ENCODE measurements at regions not wholly inside any gene's neighbourhood (a gene's known extent, or its start where the extent isn't known, plus 50 kb on each side); places are given as distances from the start of the nearest gene placed in this dataset.
A peak's percentile ranks its signal among the peaks of the same experiment; 100 is the strongest.
"Not testable (repeated sequence)": the region's sequence is repeated elsewhere in the genome, so short reads cannot be mapped to it uniquely, and the experiment has no call there.

DNA sequence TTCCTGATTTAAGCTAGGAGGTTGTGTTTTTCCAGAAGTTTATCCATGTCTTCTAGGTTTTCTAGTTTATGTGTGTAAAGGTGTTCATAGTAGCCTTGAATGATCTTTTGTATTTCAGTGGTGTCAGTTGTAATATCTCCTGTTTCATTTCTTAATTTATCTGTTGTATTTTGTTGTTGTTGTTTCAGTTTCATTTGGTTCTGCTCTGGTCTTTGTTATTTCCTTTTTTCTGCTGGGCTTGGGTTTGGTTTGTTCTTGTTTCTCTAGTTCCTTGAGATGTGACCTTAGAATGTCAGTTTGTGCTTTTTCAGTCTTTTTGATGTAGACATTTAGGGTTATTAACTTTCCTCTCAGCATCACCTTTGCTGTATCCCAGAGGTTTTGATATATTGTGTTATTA, 62.8 kb downstream of the SCP2D1 start:
- DNase-seq = not testable (repeated sequence)

- no peak for DNase-seq
These were observed 65.7 kb downstream of the SCP2D1 start for GRCh38 chr20:18879262-18879661.

- DNase-seq = no peak
These were observed 73.2 kb downstream of the SCP2D1 start for GRCh38 chr20:18886756-18887155.

DNA sequence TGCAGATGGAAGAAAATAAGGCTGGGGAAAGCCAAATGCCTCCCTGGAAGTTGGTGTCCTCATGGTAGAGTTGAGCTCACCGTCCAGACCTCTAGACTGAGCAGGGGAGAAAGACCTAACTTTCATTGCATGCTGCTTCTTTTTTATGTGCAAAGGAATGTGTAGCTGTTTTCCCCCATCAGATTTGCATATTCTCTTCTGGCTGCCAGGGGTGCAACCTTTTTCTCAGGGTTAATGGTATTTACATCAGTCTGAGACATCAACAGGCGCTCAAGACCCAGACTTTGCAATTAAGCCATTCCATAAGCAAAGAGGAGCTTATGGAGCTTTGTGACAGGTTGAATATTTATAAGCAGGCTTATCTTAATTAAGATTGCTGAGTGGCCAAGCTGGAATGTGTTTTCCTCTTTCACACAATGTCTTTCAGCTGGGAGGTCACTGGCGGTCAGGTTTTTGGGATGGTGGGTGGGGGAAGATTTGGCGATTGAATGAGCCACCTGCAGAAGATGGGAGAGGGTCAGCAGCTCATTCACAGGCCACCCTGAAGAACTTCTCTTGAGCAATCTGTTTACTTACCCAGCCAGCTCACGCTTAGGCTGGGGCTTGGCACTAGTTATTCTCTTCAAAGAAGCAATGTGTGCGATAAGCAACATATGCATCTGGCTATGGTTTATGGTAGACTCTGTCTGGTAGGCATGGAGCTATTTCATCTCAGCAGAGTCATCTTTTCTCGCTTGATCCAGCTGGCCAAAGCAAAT, 88.6 kb downstream of the SCP2D1 start:
- DNase-seq = no peak

DNA sequence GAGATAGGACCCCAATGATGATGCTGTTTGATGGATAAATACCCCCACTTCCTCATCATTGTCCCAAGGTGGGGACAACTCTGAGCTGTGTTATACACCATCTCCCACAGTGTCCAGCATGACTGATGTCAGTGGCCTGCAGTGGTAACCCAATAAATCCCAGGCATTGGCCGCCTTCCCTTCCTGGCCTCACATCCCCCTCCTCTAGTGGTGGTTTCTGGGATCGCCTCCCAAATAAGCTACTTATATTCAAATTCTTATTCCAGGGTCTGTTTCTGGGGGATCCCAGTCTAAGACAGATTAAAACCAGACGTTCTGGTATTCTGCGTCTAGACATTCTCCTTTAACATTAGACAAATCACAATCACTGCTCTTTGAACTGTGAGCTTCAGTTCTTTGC, 90.6 kb downstream of the SCP2D1 start:
- no peak for DNase-seq

DNA sequence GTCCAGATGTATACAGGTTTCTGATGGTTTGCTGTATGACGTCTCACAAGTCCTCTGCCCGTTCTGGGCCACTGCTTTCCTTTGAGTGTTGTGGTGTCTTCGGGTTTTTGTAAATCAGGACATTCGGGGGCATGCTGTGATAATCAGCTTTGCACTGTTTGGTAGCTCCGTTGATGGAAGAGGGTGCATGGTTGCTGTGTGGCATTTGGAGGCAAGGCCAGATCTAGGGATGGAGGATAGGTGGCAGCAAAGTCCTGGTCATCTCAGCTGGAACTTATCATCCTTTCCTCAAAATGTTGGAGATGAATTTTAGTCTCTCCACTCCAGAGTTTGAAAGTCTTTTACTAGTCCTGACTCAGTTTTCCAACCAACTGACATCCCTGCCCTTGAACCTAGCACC, 91.0 kb downstream of the SCP2D1 start:
- DNase-seq = peak in 1 of 56 donors; percentile 6

GRCh38 chr20:18906046-18906445, 92.5 kb downstream of the SCP2D1 start:
- no peak for DNase-seq

GRCh38 chr20:18907353-18907752, 93.8 kb downstream of the SCP2D1 start:
- DNase-seq = no peak

- DNase-seq = no peak
These were observed 94.5 kb downstream of the SCP2D1 start for GRCh38 chr20:18908109-18908508.

- no peak for DNase-seq
These were observed 95.7 kb downstream of the SCP2D1 start for GRCh38 chr20:18909254-18909653.

DNA sequence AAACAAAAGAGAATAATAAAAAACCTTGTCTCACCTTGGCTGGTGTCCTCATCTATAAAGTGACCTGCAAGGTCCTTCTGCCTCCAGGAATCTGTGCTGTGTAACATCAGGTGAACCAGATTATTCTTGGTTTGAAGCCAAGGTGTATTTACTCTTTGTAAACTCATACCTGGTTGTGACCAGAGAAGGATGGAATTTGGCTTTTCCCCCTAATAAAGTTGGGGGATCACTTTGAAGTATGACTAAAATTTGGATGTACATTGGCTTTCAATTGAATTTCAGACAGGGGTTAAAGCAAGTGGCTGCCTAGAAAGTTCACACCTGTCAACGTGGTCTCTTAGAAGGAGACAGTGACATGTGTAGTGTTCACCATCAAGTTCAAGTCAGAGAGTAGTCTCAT, 100.1 kb downstream of the SCP2D1 start:
- DNase-seq = no peak

GRCh38 chr20:18914796-18915195, 101.2 kb downstream of the SCP2D1 start:
- DNase-seq = no peak

- DNase-seq = no peak
These were observed 103.5 kb downstream of the SCP2D1 start for GRCh38 chr20:18916886-18917750.

- no peak for DNase-seq
These were observed 106.4 kb downstream of the SCP2D1 start for GRCh38 chr20:18919996-18920395.

GRCh38 chr20:18921291-18921690, 107.7 kb downstream of the SCP2D1 start:
- DNase-seq = no peak

DNA sequence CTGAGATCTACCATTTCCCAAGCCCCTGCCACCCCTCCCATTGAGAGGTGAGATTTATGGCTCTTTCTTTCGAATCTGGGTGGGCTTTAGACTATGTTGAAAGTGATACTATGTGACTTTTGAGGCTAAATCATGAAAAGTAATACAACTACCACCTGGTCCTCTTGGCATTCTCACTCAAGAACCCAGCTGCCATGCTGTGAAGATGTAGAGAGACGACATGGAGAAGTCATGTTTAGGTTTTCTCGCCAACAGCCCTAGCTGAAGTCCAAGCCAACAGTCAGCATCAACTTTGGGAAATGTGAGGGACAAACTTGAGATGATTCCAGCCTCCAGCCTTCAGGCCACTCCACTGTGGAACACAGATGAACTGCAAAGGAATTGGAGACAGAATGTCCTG, 108.7 kb downstream of the SCP2D1 start:
- no peak for DNase-seq

DNA sequence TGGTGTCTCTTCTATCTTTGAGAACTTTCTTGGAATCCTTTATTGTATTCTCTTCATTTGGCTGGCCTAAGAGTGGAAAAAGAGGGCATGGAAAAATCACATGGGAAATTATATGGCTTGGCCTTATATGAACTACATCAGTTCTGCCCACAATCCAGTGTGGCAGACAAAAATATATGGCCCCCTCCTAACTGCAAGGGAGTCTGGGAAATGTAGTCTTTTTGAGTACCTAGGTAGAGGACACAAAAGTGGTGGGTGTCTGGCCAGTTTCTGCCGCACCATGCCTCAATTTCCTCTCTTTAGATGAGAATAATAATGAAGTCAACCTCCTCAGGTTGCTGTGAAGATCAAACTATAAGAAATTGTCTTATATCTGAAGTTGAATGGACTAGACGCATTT, 109.3 kb downstream of the SCP2D1 start:
- DNase-seq = no peak

GRCh38 chr20:18926965-18927364, 113.4 kb downstream of the SCP2D1 start:
- DNase-seq = no peak

DNA sequence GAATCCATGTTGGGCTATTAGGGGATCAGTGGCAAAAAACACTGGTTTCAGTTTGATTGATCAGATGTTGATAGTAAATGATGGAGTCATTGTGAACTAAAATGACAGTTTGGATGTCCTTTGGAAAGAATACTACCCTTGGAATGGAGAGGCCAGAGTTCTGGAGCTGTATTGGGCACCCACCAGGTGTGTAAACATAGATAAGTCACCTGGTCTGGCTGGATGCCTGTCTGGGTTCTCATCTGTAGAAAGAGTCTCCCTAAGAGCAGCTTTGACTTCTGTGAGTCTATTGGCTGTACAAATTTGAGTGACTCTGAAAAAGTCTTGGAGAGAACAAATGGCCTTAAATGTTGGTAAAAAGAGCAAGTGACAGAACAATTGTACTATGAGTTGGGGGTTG, 115.0 kb downstream of the SCP2D1 start:
- no peak for DNase-seq

GRCh38 chr20:18929800-18930199, 116.2 kb downstream of the SCP2D1 start:
- DNase-seq = no peak

DNA sequence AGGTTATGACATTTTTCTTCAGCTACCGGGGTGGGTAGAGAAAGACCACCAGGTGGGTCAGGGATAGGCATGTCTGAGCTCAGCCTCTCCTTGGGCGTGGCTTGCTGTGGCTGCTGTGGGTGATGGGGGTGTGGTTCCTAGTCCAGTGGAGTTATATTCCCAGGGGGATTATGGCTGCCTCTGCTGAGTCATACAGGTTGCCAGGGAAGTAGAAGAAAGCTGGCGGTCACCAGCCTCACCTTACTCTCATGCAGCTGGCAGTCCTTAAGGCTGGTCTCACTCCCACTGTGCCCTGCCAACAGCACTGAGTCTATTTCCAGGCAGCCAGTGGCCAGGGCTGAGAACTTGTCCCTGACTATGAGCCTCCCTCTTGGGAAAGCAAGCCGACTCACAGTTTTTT, 130.0 kb downstream of the SCP2D1 start:
- DNase-seq = peak in 24 of 56 donors; percentile 2 to 56 (median 12)

DNA sequence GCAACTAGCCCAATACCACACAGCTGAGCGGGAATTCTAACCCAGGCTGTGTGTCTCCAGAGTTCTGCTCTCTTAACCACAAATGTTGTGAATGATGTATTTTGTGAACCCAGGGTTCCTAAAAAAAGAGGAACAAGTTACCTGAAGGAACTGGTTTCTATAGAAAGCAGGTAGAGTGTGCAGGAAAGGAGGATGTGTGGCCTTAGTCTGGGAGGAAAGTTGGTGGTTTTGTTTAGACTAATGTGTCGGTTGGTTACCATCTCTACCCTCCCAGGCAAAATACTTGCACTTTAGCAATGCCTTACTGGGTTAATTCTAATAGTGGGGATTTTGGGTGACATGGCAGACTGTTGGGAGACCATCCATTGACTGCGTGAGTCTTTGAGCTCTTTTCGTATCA, 143.3 kb downstream of the SCP2D1 start:
- no peak for DNase-seq

GRCh38 chr20:18957328-18957727, 143.7 kb downstream of the SCP2D1 start:
- DNase-seq = no peak

Measured in amygdala (tissue), 56 donors.